Testis (tissue), 2 donors: ENCODE measurements at regions not wholly inside any gene's neighbourhood (a gene's known extent, or its start where the extent isn't known, plus 50 kb on each side); places are given as distances from the start of the nearest gene placed in this dataset.

Experiments used
- DNase-seq: peaks from one replicate; pipeline ENCODE4 v3.0.0-alpha.2; 2019
- H3K27ac ChIP-seq, 2 donors: fragments of 200-600 bp; sonication (generic); one replicate each; pipeline ENCODE4 v1.5.1; 2019
- H3K27me3 ChIP-seq: fragments of 200-600 bp; sonication (generic); one replicate; pipeline ENCODE4 v1.5.1; 2019
- H3K36me3 ChIP-seq: fragments of 200-600 bp; sonication (generic); one replicate; pipeline ENCODE4 v1.5.1; 2017; ENCODE audit warnings: low read depth; ENCODE audit errors: missing control alignments
- H3K4me1 ChIP-seq: fragments of 200-600 bp; sonication (generic); one replicate; pipeline ENCODE4 v1.5.1; 2019
- H3K4me3 ChIP-seq, 2 donors: fragments of 200-600 bp; sonication (generic); one replicate each; pipeline ENCODE4 v1.5.1; 2017 to 2019
- H3K9me3 ChIP-seq: fragments of 200-600 bp; sonication (generic); one replicate; pipeline ENCODE4 v1.5.1; 2017
- POLR2A ChIP-seq: fragments of 450-650 bp; IDR thresholded peaks from one replicate; pipeline ENCODE4 v1.6.1; 2017; ENCODE audit warnings: antibody characterized with exemption, mild to moderate bottlenecking, moderate library complexity
- WGBS, 2 donors: methylation state at CpG; one replicate each; pipeline ENCODE4 v1.1.5; 2018; 5-methylcytosine and 5-hydroxymethylcytosine counted together
- intact Hi-C: fragments of 100-400 bp; cut with DNase I; formaldehyde crosslinking; loops from one replicate; pipeline ENCODE4 v1.15.1; 2023; ENCODE audit warnings: low total_unique reads
- TF ChIP-seq, protein P1 (sequence below), 3 experiments: fragments of 450-650 bp in 2 of 3; fragments of 200-600 bp in 1 of 3; sonication (generic) in 1 of 3; IDR thresholded peaks; one replicate each; pipeline ENCODE4 v1.5.1; 2016 to 2019; ENCODE audit warnings: antibody characterized with exemption in 3 of 3, mild to moderate bottlenecking in 2 of 3, moderate library complexity in 1 of 3

DNA sequence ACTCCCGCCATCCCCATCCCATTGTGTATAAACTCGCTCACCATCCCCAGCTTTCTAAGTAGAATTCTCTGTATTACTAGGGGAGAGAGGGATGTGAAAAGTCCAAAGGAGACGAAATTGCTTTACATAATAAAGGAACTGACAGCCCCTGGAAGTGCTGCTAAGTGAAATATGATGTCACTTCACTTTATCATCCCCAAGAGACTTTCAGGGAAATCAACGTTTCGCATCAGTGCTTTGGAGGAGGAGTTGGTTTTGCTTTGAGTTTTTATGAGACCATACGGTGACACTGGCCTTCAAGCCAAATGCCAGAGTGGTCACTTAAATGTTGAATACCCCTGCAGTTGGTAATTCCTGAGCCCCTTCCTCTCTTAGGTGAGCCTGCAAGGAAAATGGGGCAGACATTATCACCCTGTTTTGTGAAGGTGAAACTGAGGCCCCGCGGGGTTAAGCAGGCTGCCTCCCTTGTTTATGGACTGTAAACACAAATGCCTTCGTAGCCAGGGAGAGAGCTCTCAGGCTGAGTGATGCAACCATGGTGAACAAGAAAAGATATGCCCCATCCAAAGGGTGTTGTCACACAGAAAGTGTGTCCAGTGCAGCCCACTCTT, 58.4 kb upstream of the KAZN start:
- Histone ChIP-seq H3K9me3 (no peaks in the 10 kb centered on the region), H3K36me3 (no peaks in the 10 kb centered on the region), H3K4me3 (no peak overlapping the region), H3K4me1 (no peaks in the 10 kb centered on the region), H3K27me3 (no peaks in the 10 kb centered on the region), H3K27ac (no peak overlapping the region)
- intact Hi-C loops: no loop called here
- WGBS, 2 donors: 70 to 78% methylated on average over 9 of the region's 9 CpGs
- TF ChIP-seq, protein P1, sequence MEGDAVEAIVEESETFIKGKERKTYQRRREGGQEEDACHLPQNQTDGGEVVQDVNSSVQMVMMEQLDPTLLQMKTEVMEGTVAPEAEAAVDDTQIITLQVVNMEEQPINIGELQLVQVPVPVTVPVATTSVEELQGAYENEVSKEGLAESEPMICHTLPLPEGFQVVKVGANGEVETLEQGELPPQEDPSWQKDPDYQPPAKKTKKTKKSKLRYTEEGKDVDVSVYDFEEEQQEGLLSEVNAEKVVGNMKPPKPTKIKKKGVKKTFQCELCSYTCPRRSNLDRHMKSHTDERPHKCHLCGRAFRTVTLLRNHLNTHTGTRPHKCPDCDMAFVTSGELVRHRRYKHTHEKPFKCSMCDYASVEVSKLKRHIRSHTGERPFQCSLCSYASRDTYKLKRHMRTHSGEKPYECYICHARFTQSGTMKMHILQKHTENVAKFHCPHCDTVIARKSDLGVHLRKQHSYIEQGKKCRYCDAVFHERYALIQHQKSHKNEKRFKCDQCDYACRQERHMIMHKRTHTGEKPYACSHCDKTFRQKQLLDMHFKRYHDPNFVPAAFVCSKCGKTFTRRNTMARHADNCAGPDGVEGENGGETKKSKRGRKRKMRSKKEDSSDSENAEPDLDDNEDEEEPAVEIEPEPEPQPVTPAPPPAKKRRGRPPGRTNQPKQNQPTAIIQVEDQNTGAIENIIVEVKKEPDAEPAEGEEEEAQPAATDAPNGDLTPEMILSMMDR (IDR thresholded peaks at IDR 0.05): no peak
- TF ChIP-seq POLR2A: no peak
- no peak for DNase-seq

DNA sequence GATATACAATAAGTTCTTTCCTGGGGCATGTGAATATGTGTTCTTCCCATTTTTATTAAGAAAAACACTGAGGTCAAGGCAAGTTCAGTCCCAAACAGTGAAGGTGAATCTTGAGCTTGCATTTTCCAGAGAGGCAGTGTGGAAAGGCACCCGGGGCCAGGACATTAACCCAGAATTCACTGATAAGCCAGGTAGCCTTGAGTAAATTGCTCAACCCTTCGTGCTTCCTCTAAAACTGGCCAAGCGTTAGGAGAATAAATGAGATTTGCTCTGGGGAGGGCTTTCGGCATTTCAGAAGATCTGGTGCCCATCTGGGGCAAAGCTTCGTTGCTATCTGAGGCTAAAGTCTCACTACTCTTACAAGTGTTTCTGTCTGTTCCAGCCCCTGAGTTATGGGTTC, 57.1 kb upstream of the KAZN start:
- Histone ChIP-seq H3K27ac (no peak overlapping the region), H3K36me3 (no peaks in the 10 kb centered on the region), H3K9me3 (no peaks in the 10 kb centered on the region), H3K4me3 (no peak overlapping the region), H3K4me1 (no peaks in the 10 kb centered on the region), H3K27me3 (no peaks in the 10 kb centered on the region)
- WGBS, 2 donors: 51 to 61% methylated on average over 5 of the region's 5 CpGs
- TF ChIP-seq, protein P1 (IDR thresholded peaks at IDR 0.05): no peak
- no peak for TF ChIP-seq POLR2A
- no peak for DNase-seq
- intact Hi-C loops: no loop called here

DNA sequence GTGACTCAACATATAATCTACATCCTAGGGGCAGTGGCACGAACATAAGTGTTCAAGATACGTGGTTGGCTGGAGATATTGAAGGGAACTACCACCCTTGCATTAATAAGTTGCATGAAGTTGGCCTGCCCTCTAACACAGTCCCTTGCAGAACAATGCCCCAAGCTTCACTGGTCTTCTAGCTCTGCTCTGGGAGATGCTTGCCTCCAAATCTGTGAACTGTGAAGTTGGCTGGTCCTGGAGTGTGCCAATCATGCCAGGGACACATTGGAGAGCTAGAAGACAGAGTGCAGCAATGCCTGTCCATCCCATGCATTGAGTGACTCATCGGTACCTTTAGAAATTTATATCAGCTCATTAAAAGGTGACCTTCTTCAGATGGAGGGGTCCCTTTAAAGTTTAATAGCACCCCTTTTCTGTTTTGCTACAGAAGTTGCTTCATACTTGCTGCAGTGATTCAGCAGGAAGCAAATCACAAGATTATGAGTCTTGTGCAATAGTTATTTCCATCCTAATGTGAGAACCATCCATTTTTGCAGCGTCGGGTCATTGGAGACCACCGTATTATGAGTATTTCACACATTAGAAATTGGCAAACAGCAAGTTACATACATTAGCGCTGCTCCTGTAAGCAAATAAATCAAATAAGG, 55.2 kb upstream of the KAZN start:
- Histone ChIP-seq H3K27ac (no peak overlapping the region), H3K4me3 (no peak overlapping the region), H3K4me1 (no peaks in the 10 kb centered on the region), H3K9me3 (no peaks in the 10 kb centered on the region), H3K27me3 (no peaks in the 10 kb centered on the region), H3K36me3 (no peaks in the 10 kb centered on the region)
- intact Hi-C loops: no loop called here
- 82 to 91% methylated on average over 7 of the region's 7 CpGs for WGBS, 2 donors
- DNase-seq: no peak
- TF ChIP-seq, protein P1 (IDR thresholded peaks at IDR 0.05): no peak
- no peak for TF ChIP-seq POLR2A

DNA sequence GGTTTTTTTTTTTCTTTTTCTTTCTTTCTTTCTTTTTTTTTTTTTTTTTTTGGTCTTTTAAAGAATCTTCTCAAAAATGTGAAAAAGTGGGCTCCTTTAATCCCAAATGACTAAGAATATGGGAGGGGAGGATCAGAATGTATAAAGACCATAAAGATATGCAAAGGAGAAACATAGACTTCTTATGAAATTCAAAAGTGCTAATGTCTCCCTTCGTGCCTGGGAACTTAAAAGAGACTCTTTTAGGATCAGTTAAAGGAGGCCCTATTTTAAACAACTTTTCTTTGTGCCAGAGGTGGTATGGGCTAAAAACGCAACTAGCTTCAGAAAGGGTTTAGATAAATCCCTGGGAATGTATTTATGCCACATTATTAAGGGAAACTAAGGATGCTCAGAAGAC, 54.2 kb upstream of the KAZN start:
- H3K27ac ChIP-seq: no peak overlapping the region
- no peaks in the 10 kb centered on the region for H3K4me1 ChIP-seq
- 87 to 97% methylated on average over 2 of the region's 2 CpGs for WGBS, 2 donors
- no peak overlapping the region for H3K4me3 ChIP-seq
- DNase-seq: no peak
- intact Hi-C loops: no loop called here
- H3K9me3 ChIP-seq: no peaks in the 10 kb centered on the region
- TF ChIP-seq, protein P1 (IDR thresholded peaks at IDR 0.05): no peak
- TF ChIP-seq POLR2A: no peak
- H3K27me3 ChIP-seq: no peaks in the 10 kb centered on the region
- H3K36me3 ChIP-seq: no peaks in the 10 kb centered on the region
